IMR-90 (cell line): ENCODE measurements at regions not wholly inside any gene's neighbourhood (a gene's known extent, or its start where the extent isn't known, plus 50 kb on each side); places are given as distances from the start of the nearest gene placed in this dataset.

Source experiments
- ATAC-seq: fragments of 200-7000 bp; cut with Tn5 transposase; 2 replicates; pipeline ENCODE4 v1.9.1; 2020; ENCODE audit warnings: low read depth, mild to moderate bottlenecking, moderate library complexity
- BruUV-seq: library from RNA; stranded (reverse); fragments of 400-500 nt; replicated peaks from 2 replicates; lab custom pipeline; 2021; lab: Mats Ljungman, UMichigan
- CTCF ChIA-PET: fragments of 300-600 bp; formaldehyde crosslinking; extraction: SDS; loops from one replicate; lab custom pipeline; 2021; ENCODE audit warnings: antibody characterized with exemption; lab: Yijun Ruan, JAX
- POLR2A ChIA-PET: fragments of 300-600 bp; sonication (Branson Sonifier 250); formaldehyde crosslinking; loops from one replicate; lab custom pipeline; 2022; ENCODE audit warnings: antibody characterized with exemption; ENCODE audit not compliant: unreplicated experiment; lab: Charles Lee
- DNase-seq: peaks from one replicate; pipeline ENCODE4 v3.0.0; 2013
- H2AFZ ChIP-seq: replicated peaks from 2 replicates; pipeline ENCODE3; 2013; ENCODE audit warnings: low read length, mild to moderate bottlenecking; ENCODE audit not compliant: poor library complexity
- H2AK5ac ChIP-seq: 2 replicates; pipeline ENCODE4 v1.6.1; 2013; ENCODE audit warnings: low read depth, low read length, inconsistent platforms
- H2AK9ac ChIP-seq: replicated peaks from 2 replicates; pipeline ENCODE3; 2013; ENCODE audit warnings: mild to moderate bottlenecking, low read depth, low read length, moderate library complexity; ENCODE audit not compliant: poor library complexity
- H2BK120ac ChIP-seq: 2 replicates; pipeline ENCODE4 v1.6.1; 2013; ENCODE audit warnings: low read depth, low read length, inconsistent platforms
- H2BK15ac ChIP-seq: 3 replicates; pipeline ENCODE4 v1.6.1; 2013; ENCODE audit warnings: low read depth, low read length, inconsistent platforms
- H2BK20ac ChIP-seq: 2 replicates; pipeline ENCODE4 v1.6.1; 2013; ENCODE audit warnings: low read depth, mild to moderate bottlenecking, inconsistent platforms, low read length, moderate library complexity
- H2BK5ac ChIP-seq: 2 replicates; pipeline ENCODE4 v1.6.1; 2013; ENCODE audit warnings: mild to moderate bottlenecking, low read depth, low read length, inconsistent platforms; ENCODE audit not compliant: poor library complexity, severe bottlenecking
- H3K14ac ChIP-seq: replicated peaks from 2 replicates; pipeline ENCODE4 v1.6.1; 2013; ENCODE audit warnings: low read depth, low read length, inconsistent platforms
- H3K18ac ChIP-seq: 2 replicates; pipeline ENCODE4 v1.6.1; 2013; ENCODE audit warnings: low read depth, low read length, control low read depth
- H3K23ac ChIP-seq: 2 replicates; pipeline ENCODE4 v1.6.1; 2013; ENCODE audit warnings: low read depth, low read length, inconsistent platforms
- H3K27ac ChIP-seq: 2 replicates; pipeline ENCODE4 v1.5.1; 2013; ENCODE audit warnings: mild to moderate bottlenecking, control low read depth, low read length; ENCODE audit not compliant: insufficient read depth
- H3K27me3 ChIP-seq: 2 replicates; pipeline ENCODE4 v1.6.1; 2013; ENCODE audit warnings: low read length; ENCODE audit not compliant: control insufficient read depth, insufficient read depth
- H3K36me3 ChIP-seq: 2 replicates; pipeline ENCODE4 v1.6.1; 2013; ENCODE audit warnings: low read length, mixed read lengths; ENCODE audit not compliant: control insufficient read depth, insufficient read depth
- H3K4ac ChIP-seq: 2 replicates; pipeline ENCODE4 v1.6.1; 2013; ENCODE audit warnings: low read depth, low read length, inconsistent platforms
- H3K4me1 ChIP-seq: 2 replicates; pipeline ENCODE4 v1.6.1; 2013; ENCODE audit warnings: low read length, mixed read lengths; ENCODE audit not compliant: control insufficient read depth, insufficient read depth
- H3K4me2 ChIP-seq: 2 replicates; pipeline ENCODE4 v1.6.1; 2013; ENCODE audit warnings: low read depth, mild to moderate bottlenecking, control low read depth, low read length, moderate library complexity
- H3K4me3 ChIP-seq: 2 replicates; pipeline ENCODE4 v1.5.1; 2013; ENCODE audit warnings: low read depth, mild to moderate bottlenecking, control low read depth, low read length, moderate library complexity; ENCODE audit not compliant: insufficient read depth
- H3K56ac ChIP-seq: 2 replicates; pipeline ENCODE4 v1.6.1; 2013; ENCODE audit warnings: low read length, inconsistent platforms; ENCODE audit not compliant: insufficient read depth; ENCODE audit errors: extremely low read depth
- H3K79me1 ChIP-seq, 2 experiments: 2 replicates each; pipeline ENCODE4 v1.6.1; 2013; ENCODE audit warnings: low read length in 2 of 2, inconsistent platforms in 1 of 2, low read depth in 1 of 2
- H3K9ac ChIP-seq: 2 replicates; pipeline ENCODE4 v1.6.1; 2013; ENCODE audit warnings: low read depth, low read length, control low read depth
- H3K9me1 ChIP-seq: 2 replicates; pipeline ENCODE4 v1.6.1; 2013; ENCODE audit warnings: low read length, inconsistent platforms; ENCODE audit not compliant: insufficient read depth
- H3K9me3 ChIP-seq: 2 replicates; pipeline ENCODE4 v1.6.1; 2013; ENCODE audit warnings: low read length; ENCODE audit not compliant: control insufficient read depth, insufficient read depth
- H4K20me1 ChIP-seq: 2 replicates; pipeline ENCODE4 v1.6.1; 2013; ENCODE audit warnings: low read length, inconsistent platforms; ENCODE audit not compliant: insufficient read depth
- H4K5ac ChIP-seq: 2 replicates; pipeline ENCODE4 v1.6.1; 2013; ENCODE audit warnings: mild to moderate bottlenecking, low read depth, low read length, control low read depth
- H4K8ac ChIP-seq, 2 experiments: 2 replicates each; pipeline ENCODE4 v1.6.1; 2013; ENCODE audit warnings: low read depth in 2 of 2, low read length in 2 of 2, control low read depth in 1 of 2, inconsistent platforms in 1 of 2
- H4K91ac ChIP-seq: 2 replicates; pipeline ENCODE4 v1.6.1; 2013; ENCODE audit warnings: low read depth, low read length, inconsistent platforms; ENCODE audit not compliant: insufficient read depth
- BHLHE40 ChIP-seq: fragments of 150-350 bp; IDR thresholded peaks from 2 replicates; pipeline ENCODE4 v1.6.1; 2016; ENCODE audit warnings: mild to moderate bottlenecking, low read depth, low read length
- CEBPB ChIP-seq: IDR thresholded peaks from 2 replicates; pipeline ENCODE4 v1.6.1; 2012; ENCODE audit warnings: low read depth, low read length, improper control_type of control experiment
- CHD1 ChIP-seq: IDR thresholded peaks from 2 replicates; pipeline ENCODE4 v1.6.1; 2012; ENCODE audit warnings: low read depth, low read length, improper control_type of control experiment
- CTCF ChIP-seq: conservative IDR thresholded peaks from 2 replicates; pipeline ENCODE4 v1.5.1; 2012; ENCODE audit warnings: mild to moderate bottlenecking, low read depth, low read length, improper control_type of control experiment
- ELK1 ChIP-seq: fragments of 150-350 bp; IDR thresholded peaks from 2 replicates; pipeline ENCODE4 v1.6.1; 2016; ENCODE audit warnings: low read depth, mild to moderate bottlenecking, low read length, moderate library complexity, borderline replicate concordance
- FOS ChIP-seq: fragments of 150-350 bp; IDR thresholded peaks from 2 replicates; pipeline ENCODE4 v1.6.1; 2016; ENCODE audit warnings: low read depth, low read length
- MAFK ChIP-seq: IDR thresholded peaks from 2 replicates; pipeline ENCODE4 v1.6.1; 2012; ENCODE audit warnings: low read depth, low read length, improper control_type of control experiment
- MAZ ChIP-seq: IDR thresholded peaks from 2 replicates; pipeline ENCODE4 v1.6.1; 2012; ENCODE audit warnings: low read depth, mild to moderate bottlenecking, low read length, improper control_type of control experiment, moderate library complexity, borderline replicate concordance
- MXI1 ChIP-seq: IDR thresholded peaks from 2 replicates; pipeline ENCODE4 v1.6.1; 2012; ENCODE audit warnings: low read depth, mild to moderate bottlenecking, low read length, moderate library complexity, borderline replicate concordance
- NFE2L2 ChIP-seq: fragments of 150-350 bp; IDR thresholded peaks from 2 replicates; pipeline ENCODE4 v1.6.1; 2016; ENCODE audit warnings: low read depth, mild to moderate bottlenecking, low read length
- POLR2A ChIP-seq: IDR thresholded peaks from 2 replicates; pipeline ENCODE4 v1.6.1; 2012; ENCODE audit warnings: mild to moderate bottlenecking, low read depth, low read length
- RAD21 ChIP-seq: IDR thresholded peaks from 2 replicates; pipeline ENCODE4 v1.6.1; 2012; ENCODE audit warnings: low read length, improper control_type of control experiment
- RCOR1 ChIP-seq: IDR thresholded peaks from 2 replicates; pipeline ENCODE4 v1.6.1; 2012; ENCODE audit warnings: mild to moderate bottlenecking, low read length, improper control_type of control experiment; ENCODE audit not compliant: insufficient replicate concordance
- RFX5 ChIP-seq: IDR thresholded peaks from 2 replicates; pipeline ENCODE4 v1.8.0; 2012; ENCODE audit warnings: low read depth, mild to moderate bottlenecking, low read length, moderate library complexity
- SMC3 ChIP-seq: fragments of 150-350 bp; IDR thresholded peaks from 2 replicates; pipeline ENCODE4 v1.6.1; 2016; ENCODE audit warnings: low read depth, mild to moderate bottlenecking, antibody characterized with exemption, low read length, moderate library complexity
- USF2 ChIP-seq: fragments of 150-350 bp; IDR thresholded peaks from 2 replicates; pipeline ENCODE4 v1.6.1; 2017; ENCODE audit warnings: mild to moderate bottlenecking, antibody characterized with exemption, low read length, low read depth
- WGBS, 2 experiments: methylation state at CpG; one replicate each; pipeline versions ENCODE4 v1.1.5 to v1.1.7; 2013; ENCODE audit warnings: missing lambda C conversion rate in 2 of 2; ENCODE audit not compliant: insufficient read length in 1 of 2; ENCODE audit errors: extremely low coverage in 2 of 2; 5-methylcytosine and 5-hydroxymethylcytosine counted together
- dilution Hi-C: fragments of 300-500 bp; cut with HindIII; formaldehyde crosslinking; loops from one replicate; pipeline ENCODE4 v1.14.3; 2018; ENCODE audit warnings: low sequenced_read_pairs; ENCODE audit not compliant: unreplicated experiment
- in situ Hi-C: fragments of 300-500 bp; cut with MboI; formaldehyde crosslinking; loops from 3 replicates; pipeline ENCODE4 v1.14.3; 2019; ENCODE audit warnings: low sequenced_read_pairs, inconsistent platforms, mixed read lengths
- intact Hi-C: fragments of 100-400 bp; cut with micrococcal nuclease; formaldehyde crosslinking; loops from 2 replicates; pipeline ENCODE4 v1.10.0; 2022

DNA sequence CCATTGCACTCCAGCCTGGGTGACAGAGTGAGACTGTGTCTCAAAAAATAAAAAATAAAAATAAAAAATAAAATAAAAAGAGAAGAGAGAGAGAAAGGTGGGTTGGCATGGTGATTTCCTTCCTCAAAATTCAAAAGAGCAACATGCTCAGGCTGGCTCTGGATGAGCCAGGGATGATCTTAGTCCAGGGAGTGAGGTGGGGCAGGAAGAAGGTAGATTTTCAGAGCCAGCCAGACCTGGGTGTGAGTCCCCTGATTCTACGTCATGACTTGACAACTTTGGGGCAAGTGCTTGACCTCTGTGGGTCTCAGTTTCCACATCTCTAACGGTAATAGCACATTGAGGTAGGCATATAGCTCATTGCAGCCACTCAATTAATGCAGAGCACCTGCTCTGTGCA, 109.4 kb upstream of the CTBP2 start:
- intact Hi-C loops, result no loop called here
- POLR2A ChIA-PET, result no interaction called here
- Histone ChIP-seq H3K9me1 (no peaks in the 10 kb centered on the region), H3K27me3 (peaks cover 10% of the 10 kb centered on the region), H3K56ac (no peak overlapping the region), H4K8ac (no peak overlapping the region), H3K9ac (no peak overlapping the region), H3K9me3 (no peaks in the 10 kb centered on the region), H3K23ac (no peak overlapping the region), H3K4me2 (no peak overlapping the region), H4K91ac (no peak overlapping the region), H4K20me1 (no peaks in the 10 kb centered on the region), H3K27ac (no peak overlapping the region), H3K4ac (no peak overlapping the region), H3K18ac (no peak overlapping the region), H4K5ac (no peak overlapping the region), H3K4me3 (no peak overlapping the region), H3K4me1 (no peaks in the 10 kb centered on the region), H3K36me3 (no peaks in the 10 kb centered on the region), H2BK20ac (no peak overlapping the region), H2AFZ (no peak overlapping the region), H3K14ac (no peak overlapping the region), H2BK120ac (no peak overlapping the region), H2AK5ac (no peak overlapping the region), H3K79me1 (no peaks in the 10 kb centered on the region), H2AK9ac (no peak overlapping the region), H2BK5ac (no peak overlapping the region), H2BK15ac (no peak overlapping the region)
- TF ChIP-seq RFX5, result no peak
- TF ChIP-seq USF2, result no peak
- TF ChIP-seq MAFK, result no peak
- TF ChIP-seq RAD21, result no peak
- no peak for TF ChIP-seq POLR2A
- no peak for TF ChIP-seq NFE2L2
- no peak for TF ChIP-seq FOS
- no peak for TF ChIP-seq RCOR1
- TF ChIP-seq MXI1, result no peak
- no peak for TF ChIP-seq CEBPB
- no peak for TF ChIP-seq CTCF
- TF ChIP-seq SMC3, result no peak
- TF ChIP-seq MAZ, result no peak
- no peak for TF ChIP-seq ELK1
- TF ChIP-seq CHD1, result no peak
- TF ChIP-seq BHLHE40, result no peak
- dilution Hi-C loops, result no loop called here
- DNase-seq, result no peak
- no CpG with 5 or more reads among the region's 2 CpGs for WGBS, 2 experiments
- in situ Hi-C loops, result no loop called here
- CTCF ChIA-PET, result no interaction called here
- no peak for ATAC-seq
- no TSS peak for BruUV-seq
